ENCODE measurements at regions not wholly inside any gene's neighbourhood (a gene's known extent, or its start where the extent isn't known, plus 50 kb on each side); places are given as distances from the start of the nearest gene placed in this dataset.
"Not testable (repeated sequence)": the region's sequence is repeated elsewhere in the genome, so short reads cannot be mapped to it uniquely, and the experiment has no call there.

DNA sequence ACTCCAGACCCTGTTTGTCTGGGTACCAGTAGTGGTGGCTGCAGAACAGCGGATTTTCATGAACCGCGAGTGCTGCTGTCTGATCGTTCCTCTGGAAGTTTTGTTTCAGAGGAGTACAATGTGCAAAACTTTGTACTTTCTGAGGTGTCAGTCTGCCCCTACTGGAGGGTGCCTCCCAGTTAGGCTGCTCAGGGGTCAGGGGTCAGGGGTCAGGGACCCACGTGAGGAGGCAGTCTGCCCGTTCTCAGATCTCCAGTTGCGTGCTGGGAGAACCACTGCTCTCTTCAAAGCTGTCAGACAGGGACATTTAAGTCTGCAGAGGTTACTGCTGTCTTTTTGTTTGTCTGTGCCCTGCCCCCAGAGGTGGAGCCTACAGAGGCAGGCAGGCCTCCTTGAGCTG lies 84.9 kb downstream of the POU4F1 start:
- CTCF ChIA-PET; H3K27me3 ChIP-seq (ENCODE audit: control insufficient read depth in 2 of 2, insufficient read depth in 2 of 2, low read length in 2 of 2); H2AFZ ChIP-seq (ENCODE audit: low read depth, low read length); H3K4me1 ChIP-seq (ENCODE audit: control insufficient read depth, extremely low read depth, insufficient read depth, low read length); H3K27ac ChIP-seq (ENCODE audit: insufficient read depth, low read depth, low read length); H3K4me3 ChIP-seq (replicated peaks in 1 of 3; ENCODE audit: insufficient read depth in 1 of 3, low read depth in 1 of 3, low read length in 3 of 3); H3K79me2 ChIP-seq (ENCODE audit: control insufficient read depth, insufficient read depth, low read length); H3K9me3 ChIP-seq (replicated peaks; ENCODE audit: control insufficient read depth, insufficient read depth, low read length); H4K20me1 ChIP-seq (replicated peaks; ENCODE audit: control insufficient read depth, extremely low read depth, insufficient read depth, low read length); H3K9ac ChIP-seq (replicated peaks; ENCODE audit: extremely low read depth, insufficient read depth, low read length); H3K9me1 ChIP-seq (replicated peaks; ENCODE audit: control insufficient read depth, extremely low read depth, insufficient read depth, low read length); DNase-seq (ENCODE audit: low read depth, low spot score); FAIRE-seq; BruUV-seq (replicated peaks); POLR2A ChIA-PET; H3K36me3 ChIP-seq (ENCODE audit: control insufficient read depth in 2 of 2, extremely low read depth in 1 of 2, insufficient read depth in 2 of 2, low read length in 2 of 2); H3K4me2 ChIP-seq (ENCODE audit: insufficient read depth, low read length); dilution Hi-C loops (cut with MboI; ENCODE audit: extremely low pct_ligation_motif_present, low sequenced_read_pairs); intact Hi-C loops (cut with micrococcal nuclease): not testable (repeated sequence)

DNA sequence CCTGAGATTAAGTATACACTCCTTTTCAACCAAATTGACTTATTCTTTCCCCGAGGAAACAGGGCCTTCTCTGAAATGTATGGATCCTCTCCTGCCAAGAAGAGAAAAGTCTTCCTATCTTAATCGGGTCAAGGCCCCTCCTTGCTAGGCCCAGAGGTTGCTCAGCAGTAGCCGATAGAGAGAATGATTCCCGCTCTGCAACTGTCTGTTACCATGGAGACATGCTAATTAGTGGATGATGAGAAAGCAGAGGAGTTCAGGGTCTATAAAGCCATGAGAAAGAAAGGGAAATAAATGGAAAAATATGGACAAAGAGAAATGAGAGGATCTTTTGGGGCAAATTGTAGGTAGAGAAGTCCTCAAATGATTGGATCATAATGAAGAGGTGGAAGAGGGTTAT lies 103.5 kb downstream of the POU4F1 start:
- dilution Hi-C loops (cut with MboI; ENCODE audit: extremely low pct_ligation_motif_present, low sequenced_read_pairs) = no loop called here

More for the DNA sequence above, 103.5 kb downstream of the POU4F1 start:
- Histone ChIP-seq H2AFZ (ENCODE audit: low read depth, low read length) (no peak overlapping the region), H3K4me2 (ENCODE audit: insufficient read depth, low read length) (no peak overlapping the region), H4K20me1 (replicated peaks; ENCODE audit: control insufficient read depth, extremely low read depth, insufficient read depth, low read length) (no peaks in the 10 kb centered on the region), H3K4me3 (replicated peaks in 1 of 3; ENCODE audit: insufficient read depth in 1 of 3, low read depth in 1 of 3, low read length in 3 of 3) (no peak overlapping the region), H3K9me3 (replicated peaks; ENCODE audit: control insufficient read depth, insufficient read depth, low read length) (no peaks in the 10 kb centered on the region), H3K36me3 (ENCODE audit: control insufficient read depth in 2 of 2, extremely low read depth in 1 of 2, insufficient read depth in 2 of 2, low read length in 2 of 2) (no peaks in the 10 kb centered on the region), H3K27me3 (ENCODE audit: control insufficient read depth in 2 of 2, insufficient read depth in 2 of 2, low read length in 2 of 2) (no peaks in the 10 kb centered on the region), H3K79me2 (ENCODE audit: control insufficient read depth, insufficient read depth, low read length) (no peaks in the 10 kb centered on the region), H3K27ac (ENCODE audit: insufficient read depth, low read depth, low read length) (no peak overlapping the region), H3K9ac (replicated peaks; ENCODE audit: extremely low read depth, insufficient read depth, low read length) (no peak overlapping the region), H3K4me1 (ENCODE audit: control insufficient read depth, extremely low read depth, insufficient read depth, low read length) (no peaks in the 10 kb centered on the region), H3K9me1 (replicated peaks; ENCODE audit: control insufficient read depth, extremely low read depth, insufficient read depth, low read length) (no peaks in the 10 kb centered on the region)
- intact Hi-C loops (cut with micrococcal nuclease) = no loop called here
- FAIRE-seq (no peak), DNase-seq (ENCODE audit: low read depth, low spot score) (no peak)
- TF ChIP-seq POLR2A (IDR thresholded peaks at IDR 0.05; ENCODE audit: low read depth, low read length) (no peak), EZH2 (IDR thresholded peaks at IDR 0.05; ENCODE audit: borderline replicate concordance, low read depth, low read length, severe bottlenecking) (no peak)
- TF ChIP-seq, protein P1, sequence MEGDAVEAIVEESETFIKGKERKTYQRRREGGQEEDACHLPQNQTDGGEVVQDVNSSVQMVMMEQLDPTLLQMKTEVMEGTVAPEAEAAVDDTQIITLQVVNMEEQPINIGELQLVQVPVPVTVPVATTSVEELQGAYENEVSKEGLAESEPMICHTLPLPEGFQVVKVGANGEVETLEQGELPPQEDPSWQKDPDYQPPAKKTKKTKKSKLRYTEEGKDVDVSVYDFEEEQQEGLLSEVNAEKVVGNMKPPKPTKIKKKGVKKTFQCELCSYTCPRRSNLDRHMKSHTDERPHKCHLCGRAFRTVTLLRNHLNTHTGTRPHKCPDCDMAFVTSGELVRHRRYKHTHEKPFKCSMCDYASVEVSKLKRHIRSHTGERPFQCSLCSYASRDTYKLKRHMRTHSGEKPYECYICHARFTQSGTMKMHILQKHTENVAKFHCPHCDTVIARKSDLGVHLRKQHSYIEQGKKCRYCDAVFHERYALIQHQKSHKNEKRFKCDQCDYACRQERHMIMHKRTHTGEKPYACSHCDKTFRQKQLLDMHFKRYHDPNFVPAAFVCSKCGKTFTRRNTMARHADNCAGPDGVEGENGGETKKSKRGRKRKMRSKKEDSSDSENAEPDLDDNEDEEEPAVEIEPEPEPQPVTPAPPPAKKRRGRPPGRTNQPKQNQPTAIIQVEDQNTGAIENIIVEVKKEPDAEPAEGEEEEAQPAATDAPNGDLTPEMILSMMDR (IDR thresholded peaks at IDR 0.05; ENCODE audit: extremely low read depth in 1 of 2, insufficient read depth in 1 of 2, low read depth in 1 of 2, low read length in 2 of 2) = no peak
- CTCF ChIA-PET = no interaction called here
- POLR2A ChIA-PET = no interaction called here
- no TSS peak for BruUV-seq (replicated peaks)
